ENCODE measurements at regions not wholly inside any gene's neighbourhood (a gene's known extent, or its start where the extent isn't known, plus 50 kb on each side); places are given as distances from the start of the nearest gene placed in this dataset.
"Not testable (repeated sequence)": the region's sequence is repeated elsewhere in the genome, so short reads cannot be mapped to it uniquely, and the experiment has no call there.

GRCh38 chr14:106618471-106618951 is 1092.1 kb downstream of the TMEM121 start:
- ATAC-seq = peak; percentile 38; the same call in 1 of the 3 replicates

GRCh38 chr14:106619606-106620005 is 1093.2 kb downstream of the TMEM121 start:
- no peak for TF ChIP-seq CSRNP3 (CRISPR knock-in tag; IDR thresholded peaks at IDR 0.05)
- TF ChIP-seq CREB5 (CRISPR knock-in tag; IDR thresholded peaks at IDR 0.05; ENCODE audit: low read depth) = no peak
- no peak for TF ChIP-seq ZNF70 (CRISPR knock-in tag; IDR thresholded peaks at IDR 0.05)
- ATAC-seq = no peak

- TF ChIP-seq CSRNP3 (CRISPR knock-in tag; IDR thresholded peaks at IDR 0.05) = no peak
- TF ChIP-seq CSDC2 (CRISPR knock-in tag; IDR thresholded peaks at IDR 0.05) = no peak
- no peak for TF ChIP-seq ZC3H10 (CRISPR knock-in tag; IDR thresholded peaks at IDR 0.05)
- no peak for TF ChIP-seq GLIS3 (CRISPR knock-in tag; IDR thresholded peaks at IDR 0.05)
- no peak for TF ChIP-seq ZNF565 (CRISPR knock-in tag; conservative IDR thresholded peaks at IDR 0.05; ENCODE audit: low read depth)
- TF ChIP-seq ESRRG (CRISPR knock-in tag; IDR thresholded peaks at IDR 0.05) = no peak
- TF ChIP-seq RARB (CRISPR knock-in tag; IDR thresholded peaks at IDR 0.05) = no peak
- no peak for TF ChIP-seq ZNF70 (CRISPR knock-in tag; IDR thresholded peaks at IDR 0.05)
- TF ChIP-seq PPARA (CRISPR knock-in tag; IDR thresholded peaks at IDR 0.05; ENCODE audit: borderline replicate concordance) = no peak
- TF ChIP-seq ARNTL (CRISPR knock-in tag; IDR thresholded peaks at IDR 0.05; ENCODE audit: borderline replicate concordance, low read depth) = no peak
- TF ChIP-seq BACH2 (CRISPR knock-in tag; IDR thresholded peaks at IDR 0.05; ENCODE audit: borderline replicate concordance) = no peak
- no peak for TF ChIP-seq OSR1 (CRISPR knock-in tag; IDR thresholded peaks at IDR 0.05)
- TF ChIP-seq ZFP3 (CRISPR knock-in tag; IDR thresholded peaks at IDR 0.05) = no peak
- TF ChIP-seq ZFP30 (CRISPR knock-in tag; IDR thresholded peaks at IDR 0.05) = no peak
- no peak for ATAC-seq
Observed at GRCh38 chr14:106620368-106620767, 1094.0 kb downstream of the TMEM121 start.

GRCh38 chr14:106622200-106622745 is 1095.9 kb downstream of the TMEM121 start:
- ATAC-seq = no peak
- TF ChIP-seq ZFP3 (CRISPR knock-in tag; IDR thresholded peaks at IDR 0.05) = no peak
- TF ChIP-seq TSHZ2 (CRISPR knock-in tag; IDR thresholded peaks at IDR 0.05) = no peak
- no peak for TF ChIP-seq RARB (CRISPR knock-in tag; IDR thresholded peaks at IDR 0.05)
- TF ChIP-seq TOX (CRISPR knock-in tag; IDR thresholded peaks at IDR 0.05; ENCODE audit: borderline replicate concordance) = no peak
- no peak for TF ChIP-seq ZFP30 (CRISPR knock-in tag; IDR thresholded peaks at IDR 0.05)
- TF ChIP-seq BACH2 (CRISPR knock-in tag; IDR thresholded peaks at IDR 0.05; ENCODE audit: borderline replicate concordance) = no peak
- no peak for TF ChIP-seq ESRRG (CRISPR knock-in tag; IDR thresholded peaks at IDR 0.05)
- TF ChIP-seq TCF4 (CRISPR knock-in tag; IDR thresholded peaks at IDR 0.05; ENCODE audit: borderline replicate concordance) = no peak
- TF ChIP-seq ARNTL (CRISPR knock-in tag; IDR thresholded peaks at IDR 0.05; ENCODE audit: borderline replicate concordance, low read depth) = no peak
- TF ChIP-seq PPARA (CRISPR knock-in tag; IDR thresholded peaks at IDR 0.05; ENCODE audit: borderline replicate concordance) = no peak

- TF ChIP-seq OSR1 (CRISPR knock-in tag; IDR thresholded peaks at IDR 0.05) = no peak
- no peak for TF ChIP-seq POU6F1 (CRISPR knock-in tag; IDR thresholded peaks at IDR 0.05; ENCODE audit: borderline replicate concordance, low read depth)
- no peak for TF ChIP-seq ARNTL (CRISPR knock-in tag; IDR thresholded peaks at IDR 0.05; ENCODE audit: borderline replicate concordance, low read depth)
- no peak for TF ChIP-seq PPARA (CRISPR knock-in tag; IDR thresholded peaks at IDR 0.05; ENCODE audit: borderline replicate concordance)
- TF ChIP-seq ZC3H10 (CRISPR knock-in tag; IDR thresholded peaks at IDR 0.05) = no peak
- TF ChIP-seq ISL1 (CRISPR knock-in tag; IDR thresholded peaks at IDR 0.05) = no peak
- no peak for TF ChIP-seq SNAI2 (CRISPR knock-in tag; IDR thresholded peaks at IDR 0.05)
- no peak for TF ChIP-seq ZNF565 (CRISPR knock-in tag; conservative IDR thresholded peaks at IDR 0.05; ENCODE audit: low read depth)
- no peak for TF ChIP-seq GLIS3 (CRISPR knock-in tag; IDR thresholded peaks at IDR 0.05)
- no peak for ATAC-seq
Observed at GRCh38 chr14:106625186-106625585, 1098.8 kb downstream of the TMEM121 start.

- ATAC-seq = not testable (repeated sequence)
Observed at GRCh38 chr14:106626469-106626868, 1100.1 kb downstream of the TMEM121 start.

GRCh38 chr14:106626942-106627588 is 1100.7 kb downstream of the TMEM121 start:
- not testable (repeated sequence) for ATAC-seq
